A549 (cell line): ENCODE measurements at regions not wholly inside any gene's neighbourhood (a gene's known extent, or its start where the extent isn't known, plus 50 kb on each side); places are given as distances from the start of the nearest gene placed in this dataset.
"Not testable (repeated sequence)": the region's sequence is repeated elsewhere in the genome, so short reads cannot be mapped to it uniquely, and the experiment has no call there.

Source experiments
- ATAC-seq, 2 experiments: fragments of 200-7000 bp in 1 of 2; fragments of >200 bp in 1 of 2; cut with Nextera tagmentation in 1 of 2; cut with Tn5 transposase in 1 of 2; 3 replicates each; pipeline versions ENCODE4 v1.8.0 to v1.9.1; 2018 to 2020; ENCODE audit warnings: mild to moderate bottlenecking in 1 of 2, moderate library complexity in 1 of 2
- CTCF ChIA-PET: fragments of 300-600 bp; sonication (Branson Sonifier 250); formaldehyde crosslinking; extraction: SDS; loops from one replicate; lab custom pipeline; 2021; ENCODE audit warnings: antibody characterized with exemption, inconsistent platforms; lab: Yijun Ruan, JAX
- POLR2A ChIA-PET: fragments of 350-600 bp; formaldehyde crosslinking; extraction: SDS; loops from one replicate; lab custom pipeline; 2021; ENCODE audit warnings: antibody characterized with exemption, inconsistent platforms; lab: Yijun Ruan, JAX
- DNase-seq, 2 experiments: peaks; one replicate each; pipeline versions ENCODE4 v3.0.0 to v3.0.0-alpha.2; 2011 to 2016; ENCODE audit warnings: low read depth in 1 of 2, low spot score in 1 of 2
- FAIRE-seq: peaks from 2 replicates; lab custom pipeline; 2011; peaks lifted over from hg19 to GRCh38; lab: Jason Lieb, UNC
- H3K27ac ChIP-seq, 2 experiments: fragments of >200 bp; sonication (Bioruptor Twin); formaldehyde crosslinking; 3 replicates each; pipeline ENCODE4 v1.5.1; 2016 to 2017
- H3K4me1 ChIP-seq: fragments of >200 bp; sonication (Bioruptor Twin); formaldehyde crosslinking; 3 replicates; pipeline ENCODE4 v1.6.1; 2016
- H3K4me2 ChIP-seq: fragments of >200 bp; sonication (Bioruptor Twin); formaldehyde crosslinking; 3 replicates; pipeline ENCODE4 v1.6.1; 2016
- H3K4me3 ChIP-seq: fragments of >200 bp; sonication (Bioruptor Twin); formaldehyde crosslinking; 3 replicates; pipeline ENCODE4 v1.5.1; 2016
- H3K9me3 ChIP-seq: fragments of >200 bp; sonication (Bioruptor Twin); formaldehyde crosslinking; 3 replicates; pipeline ENCODE4 v1.6.1; 2016
- BHLHE40 ChIP-seq: IDR thresholded peaks from 2 replicates; pipeline ENCODE4 v1.6.1; 2012; ENCODE audit warnings: low read depth, low read length, inconsistent platforms
- CEBPB ChIP-seq, 2 experiments: fragments of >200 bp in 1 of 2; sonication (Bioruptor Twin) in 1 of 2; formaldehyde crosslinking in 1 of 2; IDR thresholded peaks; 2 replicates each; pipeline ENCODE4 v1.6.1; 2012 to 2016
- E2F6 ChIP-seq: IDR thresholded peaks from 2 replicates; pipeline ENCODE4 v1.6.1; 2012; ENCODE audit warnings: low read depth, borderline replicate concordance
- EP300 ChIP-seq, 2 experiments: fragments of >200 bp; sonication (Bioruptor Twin); formaldehyde crosslinking; IDR thresholded peaks; 2 replicates in 1 of 2; 3 replicates in 1 of 2; pipeline ENCODE4 v1.6.1; 2016 to 2017
- FOSB ChIP-seq: fragments of 250-450 bp; sonication (Bioruptor Pico); IDR thresholded peaks from 2 replicates; pipeline ENCODE4 v1.5.0; 2020; ENCODE audit warnings: mild to moderate bottlenecking, moderate library complexity
- FOSL2 ChIP-seq, 2 experiments: fragments of 450-650 bp in 1 of 2; fragments of >200 bp in 1 of 2; sonication (Bioruptor Twin) in 1 of 2; formaldehyde crosslinking; IDR thresholded peaks; 2 replicates each; pipeline versions ENCODE4 v1.5.0 to v1.6.1; 2016 to 2020; ENCODE audit warnings: mild to moderate bottlenecking in 1 of 2, moderate library complexity in 1 of 2
- HES2 ChIP-seq: fragments of >200 bp; sonication (Bioruptor Twin); formaldehyde crosslinking; IDR thresholded peaks from 2 replicates; pipeline ENCODE4 v1.6.1; 2016
- HMGXB4 ChIP-seq: fragments of 250-450 bp; sonication (Bioruptor Pico); IDR thresholded peaks from 2 replicates; pipeline ENCODE4 v1.5.0; 2021; ENCODE audit warnings: mild to moderate bottlenecking, moderate library complexity, borderline replicate concordance
- HOXA7 ChIP-seq: fragments of 250-450 bp; sonication (Bioruptor Pico); IDR thresholded peaks from 2 replicates; pipeline ENCODE4 v1.5.0; 2020; ENCODE audit warnings: mild to moderate bottlenecking, moderate library complexity
- JUNB ChIP-seq: fragments of >200 bp; sonication (Bioruptor Twin); formaldehyde crosslinking; IDR thresholded peaks from 2 replicates; pipeline ENCODE4 v1.6.1; 2016
- KDM1A ChIP-seq: fragments of 200-600 bp; sonication (generic); IDR thresholded peaks from 2 replicates; pipeline ENCODE4 v1.6.1; 2016; ENCODE audit warnings: low read depth, mild to moderate bottlenecking
- MAX ChIP-seq: IDR thresholded peaks from 2 replicates; pipeline ENCODE4 v1.6.1; 2012
- MAZ ChIP-seq: fragments of 150-350 bp; IDR thresholded peaks from 2 replicates; pipeline ENCODE4 v1.6.1; 2014; ENCODE audit warnings: antibody characterized with exemption, low read depth, low read length, borderline replicate concordance
- MYC ChIP-seq: IDR thresholded peaks from 2 replicates; pipeline ENCODE4 v1.6.1; 2012; ENCODE audit warnings: mild to moderate bottlenecking, inconsistent platforms, low read length, improper control_type of control experiment, borderline replicate concordance
- NFE2L2 ChIP-seq: fragments of 150-350 bp; conservative IDR thresholded peaks from 2 replicates; pipeline ENCODE4 v1.6.1; 2014; ENCODE audit warnings: low read length
- NPAS2 ChIP-seq: fragments of 250-450 bp; sonication (Bioruptor Pico); IDR thresholded peaks from 2 replicates; pipeline ENCODE4 v1.8.0; 2022; ENCODE audit warnings: mild to moderate bottlenecking, moderate library complexity, borderline replicate concordance
- POLR2AphosphoS2 ChIP-seq: conservative IDR thresholded peaks from 2 replicates; pipeline ENCODE4 v1.6.1; 2012; ENCODE audit warnings: low read length, improper control_type of control experiment, inconsistent platforms
- RARB ChIP-seq: fragments of 250-450 bp; sonication (Bioruptor Pico); IDR thresholded peaks from 2 replicates; pipeline ENCODE4 v1.8.0; 2021; ENCODE audit warnings: mild to moderate bottlenecking, moderate library complexity
- RFX5 ChIP-seq: fragments of 450-650 bp; IDR thresholded peaks from 2 replicates; pipeline ENCODE4 v1.7.1; 2014; ENCODE audit warnings: antibody characterized with exemption, mild to moderate bottlenecking, moderate library complexity
- RNF2 ChIP-seq: fragments of 200-600 bp; sonication (generic); IDR thresholded peaks from 2 replicates; pipeline ENCODE4 v1.6.1; 2016; ENCODE audit warnings: low read depth, mild to moderate bottlenecking, antibody characterized with exemption, moderate library complexity, borderline replicate concordance
- SREBF2 ChIP-seq: fragments of 450-650 bp; IDR thresholded peaks from 2 replicates; pipeline ENCODE4 v1.6.1; 2014; ENCODE audit warnings: mild to moderate bottlenecking, moderate library complexity
- TP53 ChIP-seq: fragments of 250-450 bp; sonication (Bioruptor Pico); IDR thresholded peaks from 2 replicates; pipeline ENCODE4 v1.5.0; 2021; ENCODE audit warnings: mild to moderate bottlenecking, moderate library complexity
- ZC3H11A ChIP-seq: fragments of 450-650 bp; IDR thresholded peaks from 2 replicates; pipeline ENCODE4 v1.6.1; 2014; ENCODE audit warnings: antibody characterized with exemption, mild to moderate bottlenecking
- ZFP36 ChIP-seq: fragments of 450-650 bp; IDR thresholded peaks from 2 replicates; pipeline ENCODE4 v1.6.1; 2014; ENCODE audit warnings: borderline replicate concordance; ENCODE audit not compliant: partially characterized antibody
- ZSCAN20 ChIP-seq: fragments of 250-450 bp; sonication (Bioruptor Pico); IDR thresholded peaks from 2 replicates; pipeline ENCODE4 v1.8.0; 2022; ENCODE audit warnings: mild to moderate bottlenecking, moderate library complexity
- WGBS: methylation state at CpG from one replicate; pipeline ENCODE4 v1.1.6; 2017; ENCODE audit errors: missing lambda C conversion rate; 5-methylcytosine and 5-hydroxymethylcytosine counted together
- TF ChIP-seq, protein P1 (sequence below): fragments of 450-650 bp; IDR thresholded peaks from 2 replicates; pipeline ENCODE4 v1.6.1; 2014; ENCODE audit warnings: antibody characterized with exemption
- TF ChIP-seq, protein P2 (sequence below): fragments of >200 bp; sonication (Bioruptor Twin); formaldehyde crosslinking; IDR thresholded peaks from 3 replicates; pipeline ENCODE4 v1.6.1; 2016

GRCh38 chr12:87406926-87407325 is 622.3 kb downstream of the C12orf50 start (continued):
- TF ChIP-seq KDM1A (no peak), NPAS2 (no peak), ZFP36 (no peak), TP53 (CRISPR knock-in tag) (no peak), POLR2AphosphoS2 (no peak)
- TF ChIP-seq, all 56 proteins: peak for 0

- peak; percentile 43 for FAIRE-seq
- DNase-seq, result no peak
- ChIA-PET POLR2A (no interaction called here), CTCF (no interaction called here)
- Histone ChIP-seq H3K4me1 (no peaks in the 10 kb centered on the region), H3K4me2 (no peak overlapping the region), H3K9me3 (no peaks in the 10 kb centered on the region), H3K4me3 (no peak overlapping the region), H3K27ac (no peak overlapping the region)
- ATAC-seq, result no peak
- TF ChIP-seq NFE2L2 (no peak), FOSL2 (IDR thresholded peaks at IDR 0.05) (no peak), FOSL2 (CRISPR knock-in tag; IDR thresholded peaks at IDR 0.05) (no peak), JUNB (no peak), RNF2 (no peak), E2F6 (no peak), HES2 (no peak), HMGXB4 (CRISPR knock-in tag) (no peak)
These were observed 623.3 kb downstream of the C12orf50 start for GRCh38 chr12:87405918-87406317.

DNA sequence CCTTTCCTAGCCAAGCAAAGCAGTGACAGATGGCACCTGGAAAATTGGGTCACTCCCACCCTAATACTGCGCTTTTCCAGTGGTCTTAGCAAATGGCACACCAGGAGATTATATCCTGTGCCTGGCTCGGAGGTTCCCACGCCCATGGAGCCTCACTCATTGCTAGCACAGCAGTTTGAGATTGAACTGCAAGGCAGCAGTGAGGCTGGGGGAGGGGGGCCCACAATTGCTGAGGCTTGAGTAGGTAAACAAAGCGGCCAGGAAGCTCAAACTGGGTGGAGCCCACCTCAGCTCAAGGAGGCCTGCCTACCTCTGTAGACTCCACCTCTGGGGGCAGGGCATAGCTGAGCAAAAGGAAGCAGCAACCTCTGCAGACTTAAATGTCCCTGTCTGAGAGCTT is 635.0 kb downstream of the C12orf50 start:
- POLR2A ChIA-PET, H3K4me3 ChIP-seq, DNase-seq, H3K27ac ChIP-seq, FAIRE-seq, H3K4me1 ChIP-seq, H3K4me2 ChIP-seq, H3K9me3 ChIP-seq, ATAC-seq: not testable (repeated sequence)
- CTCF ChIA-PET, result interaction anchor here (1.1 kb wide), 1 partner anchor 18 kb away, joined by 3 read pairs; no protein-coding TSS in a partner anchor
- 88% methylated on average over 3 of the region's 4 CpGs for WGBS

GRCh38 chr12:87388376-87388775 is 640.8 kb downstream of the C12orf50 start:
- no peak for TF ChIP-seq HOXA7 (CRISPR knock-in tag)
- TF ChIP-seq MAZ, result no peak
- no peak for TF ChIP-seq ZSCAN20 (CRISPR knock-in tag)
- no peak for TF ChIP-seq ZC3H11A
- no peak for TF ChIP-seq EP300 (IDR thresholded peaks at IDR 0.05)
- no peak for TF ChIP-seq BHLHE40
- TF ChIP-seq, protein P1, sequence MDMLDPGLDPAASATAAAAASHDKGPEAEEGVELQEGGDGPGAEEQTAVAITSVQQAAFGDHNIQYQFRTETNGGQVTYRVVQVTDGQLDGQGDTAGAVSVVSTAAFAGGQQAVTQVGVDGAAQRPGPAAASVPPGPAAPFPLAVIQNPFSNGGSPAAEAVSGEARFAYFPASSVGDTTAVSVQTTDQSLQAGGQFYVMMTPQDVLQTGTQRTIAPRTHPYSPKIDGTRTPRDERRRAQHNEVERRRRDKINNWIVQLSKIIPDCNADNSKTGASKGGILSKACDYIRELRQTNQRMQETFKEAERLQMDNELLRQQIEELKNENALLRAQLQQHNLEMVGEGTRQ, result no peak
- TF ChIP-seq SREBF2, result no peak
- TF ChIP-seq POLR2AphosphoS2, result no peak
- no peak for TF ChIP-seq MAX
- no peak for TF ChIP-seq FOSB (CRISPR knock-in tag)
- TF ChIP-seq CEBPB (IDR thresholded peaks at IDR 0.05), result no peak
- TF ChIP-seq KDM1A, result no peak
- TF ChIP-seq RFX5, result no peak
- TF ChIP-seq MYC, result no peak
- TF ChIP-seq RARB, result no peak
- TF ChIP-seq, protein P2, sequence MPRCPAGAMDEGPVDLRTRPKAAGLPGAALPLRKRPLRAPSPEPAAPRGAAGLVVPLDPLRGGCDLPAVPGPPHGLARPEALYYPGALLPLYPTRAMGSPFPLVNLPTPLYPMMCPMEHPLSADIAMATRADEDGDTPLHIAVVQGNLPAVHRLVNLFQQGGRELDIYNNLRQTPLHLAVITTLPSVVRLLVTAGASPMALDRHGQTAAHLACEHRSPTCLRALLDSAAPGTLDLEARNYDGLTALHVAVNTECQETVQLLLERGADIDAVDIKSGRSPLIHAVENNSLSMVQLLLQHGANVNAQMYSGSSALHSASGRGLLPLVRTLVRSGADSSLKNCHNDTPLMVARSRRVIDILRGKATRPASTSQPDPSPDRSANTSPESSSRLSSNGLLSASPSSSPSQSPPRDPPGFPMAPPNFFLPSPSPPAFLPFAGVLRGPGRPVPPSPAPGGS, result no peak
- WGBS, result 78% methylated on average over 3 of the region's 3 CpGs
- ChIA-PET POLR2A (no interaction called here), CTCF (no interaction called here)
- FAIRE-seq (no peak), DNase-seq (no peak), ATAC-seq (no peak)
- Histone ChIP-seq H3K4me2 (no peak overlapping the region), H3K4me1 (no peaks in the 10 kb centered on the region), H3K9me3 (no peaks in the 10 kb centered on the region), H3K4me3 (no peak overlapping the region), H3K27ac (no peak overlapping the region)
